GM12891 (cell line): ENCODE measurements at regions not wholly inside any gene's neighbourhood (a gene's known extent, or its start where the extent isn't known, plus 50 kb on each side); places are given as distances from the start of the nearest gene placed in this dataset.
"Not testable (repeated sequence)": the region's sequence is repeated elsewhere in the genome, so short reads cannot be mapped to it uniquely, and the experiment has no call there.

ENCODE experiments used
- DNase-seq: peaks from one replicate; pipeline ENCODE4 v3.0.0; 2011; ENCODE audit warnings: low spot score; ENCODE audit not compliant: insufficient read length
- FAIRE-seq: peaks from 2 replicates; lab custom pipeline; 2011; peaks lifted over from hg19 to GRCh38; lab: Jason Lieb, UNC
- PAX5 ChIP-seq: IDR thresholded peaks from 2 replicates; pipeline ENCODE4 v1.6.1; 2011; ENCODE audit warnings: low read length, moderate library complexity, mild to moderate bottlenecking; ENCODE audit not compliant: insufficient read depth, severe bottlenecking
- POLR2A ChIP-seq: IDR thresholded peaks from 2 replicates; pipeline ENCODE4 v1.6.1; 2011; ENCODE audit warnings: low read depth, low read length, control low read depth
- POLR2AphosphoS5 ChIP-seq: IDR thresholded peaks from 2 replicates; pipeline ENCODE4 v1.6.1; 2011; ENCODE audit warnings: low read depth, low read length, control low read depth
- POU2F2 ChIP-seq: IDR thresholded peaks from 2 replicates; pipeline ENCODE4 v1.6.1; 2011; ENCODE audit warnings: low read depth, mild to moderate bottlenecking, control low read depth, low read length, moderate library complexity
- SPI1 ChIP-seq: IDR thresholded peaks from 2 replicates; pipeline ENCODE4 v1.6.1; 2011; ENCODE audit warnings: low read depth, low read length, control low read depth
- TAF1 ChIP-seq: IDR thresholded peaks from 2 replicates; pipeline ENCODE4 v1.6.1; 2011; ENCODE audit warnings: low read depth, low read length, control low read depth

DNA sequence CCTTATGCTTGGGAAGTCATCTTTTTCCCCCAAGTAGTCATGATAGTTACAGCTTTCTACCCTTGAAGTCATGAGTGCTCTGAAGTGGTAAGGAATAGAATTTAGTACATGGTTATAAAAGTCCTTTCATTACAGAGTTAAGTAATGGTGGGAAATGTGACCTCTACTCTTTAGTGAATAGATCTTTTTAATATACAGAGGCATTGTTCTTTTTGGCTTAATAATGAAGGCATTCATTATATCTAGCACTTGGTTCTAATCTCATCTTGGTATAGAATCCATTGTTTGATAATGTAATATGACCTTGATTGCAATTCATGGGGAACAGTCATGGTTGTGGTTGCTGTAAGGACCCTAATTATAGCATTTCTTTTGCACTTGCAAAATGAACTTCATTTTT is 125.0 kb upstream of the PRSS12 start:
- DNase-seq, FAIRE-seq: not testable (repeated sequence)

DNA sequence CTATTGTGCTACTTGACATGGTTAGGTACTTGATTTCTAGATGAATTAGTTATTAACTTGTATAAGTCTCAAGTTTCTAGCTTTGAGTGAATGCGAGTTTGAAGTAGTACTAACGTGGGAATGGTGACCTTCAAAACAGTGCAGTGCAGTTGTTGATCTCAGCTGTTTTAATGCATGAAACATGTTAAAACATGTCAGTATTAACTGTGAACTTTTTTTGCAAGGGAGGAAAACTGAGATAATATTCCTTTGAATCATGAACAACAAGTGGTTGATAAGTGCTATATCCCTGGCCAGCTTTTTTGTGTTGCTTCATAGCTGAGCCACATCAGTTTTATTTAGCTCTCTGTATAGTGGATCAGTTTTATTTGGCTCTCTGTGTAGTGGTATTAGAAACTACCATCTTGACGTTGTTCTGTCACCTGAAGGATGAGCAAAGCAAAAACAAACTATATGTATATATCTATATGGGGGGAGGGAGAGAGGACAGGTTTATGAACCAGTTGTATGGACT is 133.1 kb upstream of the PRSS12 start:
- DNase-seq, FAIRE-seq: not testable (repeated sequence)

DNA sequence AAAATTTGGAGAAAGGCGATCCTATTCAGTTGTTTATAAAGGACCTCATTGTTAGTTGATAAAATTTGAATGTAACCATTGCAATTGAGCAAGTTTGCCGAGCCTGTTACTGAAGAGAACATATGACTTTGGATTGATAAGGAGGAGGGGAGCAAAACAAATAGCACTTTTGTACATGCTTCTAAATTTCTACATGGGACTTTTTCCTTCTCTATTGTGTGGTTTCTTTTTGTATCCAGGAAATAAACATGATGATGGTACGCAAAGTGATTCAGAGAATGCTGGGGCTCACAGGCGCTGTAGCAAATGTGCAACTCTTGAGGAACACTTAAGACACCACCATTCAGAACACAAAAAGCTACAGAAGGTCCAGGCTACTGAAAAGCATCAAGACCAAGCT is 140.2 kb upstream of the PRSS12 start:
- not testable (repeated sequence) for FAIRE-seq, DNase-seq

DNA sequence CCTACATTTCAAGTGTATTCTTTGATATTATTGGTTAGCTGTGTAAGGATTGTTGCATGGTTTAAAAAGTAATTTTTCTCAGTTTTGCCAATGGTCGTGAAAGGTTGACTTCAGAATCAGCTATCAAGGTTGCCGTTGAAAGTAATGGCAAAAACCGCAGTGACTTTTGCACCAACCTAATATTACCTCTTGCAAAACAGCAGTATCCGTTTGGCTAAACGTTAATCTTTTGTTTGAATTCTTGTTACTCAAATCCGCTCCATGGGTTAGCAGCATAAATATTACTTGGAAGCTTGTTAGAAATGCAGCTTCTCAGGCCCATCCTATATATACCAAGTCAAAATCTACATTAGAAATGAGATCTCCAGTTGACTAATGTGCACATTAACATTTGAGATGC is 141.6 kb upstream of the PRSS12 start:
- not testable (repeated sequence) for DNase-seq, FAIRE-seq

DNA sequence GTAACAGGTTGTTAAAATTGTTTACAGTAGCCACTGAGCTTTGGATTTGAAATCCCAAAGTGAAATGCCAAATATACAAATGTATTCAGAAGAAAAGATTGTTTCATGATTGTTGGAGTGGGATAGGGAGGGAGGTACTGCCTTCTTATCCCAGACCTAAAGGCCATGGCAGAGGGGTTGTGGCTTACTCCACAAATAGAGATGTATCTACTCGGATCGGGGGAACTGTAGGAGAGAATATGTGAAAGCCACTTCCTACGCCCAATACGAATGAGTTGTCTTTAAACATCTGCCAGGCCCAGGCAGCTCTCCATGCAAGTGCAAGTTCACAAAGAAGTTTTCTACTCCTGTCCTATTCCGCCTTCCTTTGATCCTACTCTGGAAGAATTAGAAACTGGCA is 150.2 kb upstream of the PRSS12 start:
- peak; percentile 23 for FAIRE-seq
- DNase-seq = not testable (repeated sequence)

DNA sequence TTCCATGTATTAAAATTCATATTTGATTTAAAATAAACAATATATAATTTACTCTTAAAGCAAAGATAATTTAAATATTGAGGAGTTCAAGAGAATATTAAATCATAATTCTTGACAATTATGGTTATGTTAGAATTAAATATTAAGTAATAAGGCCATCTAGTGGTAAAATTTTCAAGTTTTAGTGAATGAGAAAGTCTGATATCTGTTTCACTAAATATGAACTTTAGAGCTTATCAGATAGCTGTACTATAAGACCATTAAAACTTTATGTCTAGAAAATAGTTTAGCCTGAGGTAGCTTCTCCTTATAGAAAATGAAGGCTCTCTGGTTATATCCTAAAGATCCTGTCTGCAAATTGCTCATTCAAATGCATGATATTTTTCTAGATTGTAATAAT is 152.1 kb upstream of the PRSS12 start:
- FAIRE-seq, DNase-seq: not testable (repeated sequence)

DNA sequence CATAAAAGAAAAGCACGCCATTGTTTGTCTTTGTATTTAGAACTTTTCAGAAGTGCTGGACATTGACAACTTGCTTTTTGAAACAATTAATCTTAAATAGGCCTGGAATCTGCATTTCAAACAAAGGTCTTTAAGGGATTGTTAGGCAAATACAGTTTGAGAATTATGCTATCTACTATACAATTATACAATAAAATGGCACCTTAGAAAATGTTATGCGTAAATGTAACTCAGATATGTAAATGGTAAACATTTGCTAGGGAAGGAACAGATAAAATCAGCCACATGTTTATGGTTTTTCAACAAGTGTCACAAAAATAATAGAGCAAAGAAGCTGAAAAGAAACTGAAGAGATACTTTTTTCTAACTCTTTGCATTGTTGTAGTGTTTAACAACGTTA is 152.7 kb upstream of the PRSS12 start:
- FAIRE-seq, DNase-seq: not testable (repeated sequence)

DNA sequence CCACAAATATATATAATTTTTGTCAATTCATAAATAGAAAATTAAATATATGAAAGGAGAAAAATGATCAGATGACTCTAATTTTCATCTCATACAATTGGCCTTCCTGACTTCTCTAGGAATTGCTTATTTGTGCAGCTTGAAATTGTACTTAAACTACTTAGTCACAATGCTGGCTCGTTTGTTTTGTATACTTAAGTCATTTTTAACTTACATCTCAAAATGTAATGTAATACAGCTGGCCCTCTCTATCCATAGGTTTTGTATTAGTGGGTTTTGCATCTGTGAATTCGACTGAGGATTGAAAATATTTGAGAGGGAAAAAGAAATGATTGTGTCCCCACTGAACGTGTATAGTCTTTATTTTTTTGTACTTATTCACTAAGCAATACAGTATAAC is 160.1 kb upstream of the PRSS12 start:
- FAIRE-seq, DNase-seq: not testable (repeated sequence)

DNA sequence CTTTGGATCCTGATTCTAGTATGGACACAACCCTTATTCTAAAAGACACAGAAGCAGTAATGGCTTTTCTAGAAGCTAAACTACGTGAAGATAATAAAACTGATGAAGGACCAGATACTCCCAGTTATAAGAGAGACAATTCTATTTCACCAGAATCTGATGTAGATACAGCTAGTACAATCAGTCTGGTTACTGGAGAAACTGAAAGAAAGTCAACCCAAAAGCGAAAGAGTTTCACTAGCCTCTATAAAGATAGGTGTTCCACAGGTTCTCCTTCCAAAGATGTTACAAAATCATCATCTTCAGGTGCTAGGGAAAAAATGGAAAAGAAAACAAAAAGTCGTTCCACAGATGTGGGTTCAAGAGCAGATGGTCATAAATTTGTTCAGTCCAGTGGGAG is 161.5 kb upstream of the PRSS12 start:
- FAIRE-seq, DNase-seq: not testable (repeated sequence)

DNA sequence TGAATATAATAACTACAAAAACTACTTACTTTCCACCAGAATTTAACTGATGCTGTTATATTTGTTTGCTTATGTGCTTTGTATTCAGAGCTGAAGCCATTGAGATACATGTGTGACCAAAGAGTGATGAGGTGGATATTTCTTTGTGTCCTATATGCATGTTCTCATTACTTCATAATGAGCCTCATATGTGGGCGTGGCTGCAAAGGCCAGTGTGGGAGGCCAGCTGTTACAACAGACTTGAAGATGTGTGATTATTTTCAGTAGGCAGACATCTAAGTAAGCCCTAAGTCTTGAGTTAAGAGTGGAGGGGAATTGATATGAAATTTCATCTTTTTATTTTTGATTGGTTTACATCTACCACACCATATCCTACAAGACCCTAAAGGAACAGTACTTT is 163.3 kb upstream of the PRSS12 start:
- not testable (repeated sequence) for DNase-seq, FAIRE-seq

DNA sequence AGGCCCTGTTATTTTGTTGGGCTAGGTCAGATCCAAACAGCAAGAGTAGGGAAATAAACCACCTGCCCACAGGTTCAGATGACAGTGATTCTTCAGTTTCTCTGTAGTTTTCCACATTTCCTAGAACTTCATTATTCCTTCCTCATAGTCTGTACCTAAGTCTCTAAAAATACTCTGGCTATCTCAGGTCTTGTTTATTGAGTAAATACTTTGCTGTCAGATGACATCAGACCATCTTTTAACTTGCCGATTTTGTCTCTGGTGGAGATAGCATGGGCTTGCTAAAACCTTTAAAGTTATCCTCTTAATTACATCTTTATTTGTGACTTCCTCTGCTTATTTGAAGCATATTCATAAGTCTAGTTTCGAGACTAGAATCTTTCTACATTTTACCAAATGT is 155.1 kb upstream of the METTL14 start:
- not testable (repeated sequence) for DNase-seq, FAIRE-seq

DNA sequence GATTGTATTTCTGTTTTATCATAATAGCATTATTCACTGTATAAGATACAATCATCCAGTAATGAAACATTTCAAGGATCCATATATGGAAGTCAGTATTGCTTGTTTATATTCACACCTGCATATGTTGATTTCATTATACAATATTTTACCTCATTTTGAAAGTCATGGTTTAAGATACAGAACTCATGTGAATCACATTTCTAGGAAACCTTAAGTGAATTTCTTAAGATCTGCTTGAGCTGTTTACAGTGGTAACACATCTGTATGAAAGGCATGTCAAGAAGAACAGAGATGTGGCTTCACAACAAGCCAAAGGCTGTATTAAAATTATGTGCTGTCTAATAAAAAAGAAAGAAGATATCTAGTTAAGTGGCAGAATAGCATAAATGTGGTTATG is 153.2 kb upstream of the METTL14 start:
- DNase-seq, FAIRE-seq: not testable (repeated sequence)

DNA sequence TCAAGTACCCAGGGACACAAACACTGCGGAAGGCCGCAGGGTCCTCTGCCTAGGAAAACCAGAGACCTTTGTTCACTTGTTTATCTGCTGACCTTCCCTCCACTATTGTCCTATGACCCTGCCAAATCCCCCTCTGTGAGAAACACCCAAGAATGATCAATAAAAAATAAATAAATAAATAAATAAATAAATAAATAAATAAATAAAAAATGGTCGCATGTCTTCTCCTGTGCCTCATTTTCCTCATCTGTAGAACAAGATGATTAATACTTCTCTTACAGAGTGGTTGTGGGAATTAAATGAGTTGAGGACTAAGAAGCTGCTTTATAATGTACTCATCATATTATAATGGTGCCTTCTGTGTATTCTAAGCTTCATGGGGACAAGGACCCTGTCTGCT is 149.4 kb upstream of the METTL14 start:
- not testable (repeated sequence) for DNase-seq, FAIRE-seq

DNA sequence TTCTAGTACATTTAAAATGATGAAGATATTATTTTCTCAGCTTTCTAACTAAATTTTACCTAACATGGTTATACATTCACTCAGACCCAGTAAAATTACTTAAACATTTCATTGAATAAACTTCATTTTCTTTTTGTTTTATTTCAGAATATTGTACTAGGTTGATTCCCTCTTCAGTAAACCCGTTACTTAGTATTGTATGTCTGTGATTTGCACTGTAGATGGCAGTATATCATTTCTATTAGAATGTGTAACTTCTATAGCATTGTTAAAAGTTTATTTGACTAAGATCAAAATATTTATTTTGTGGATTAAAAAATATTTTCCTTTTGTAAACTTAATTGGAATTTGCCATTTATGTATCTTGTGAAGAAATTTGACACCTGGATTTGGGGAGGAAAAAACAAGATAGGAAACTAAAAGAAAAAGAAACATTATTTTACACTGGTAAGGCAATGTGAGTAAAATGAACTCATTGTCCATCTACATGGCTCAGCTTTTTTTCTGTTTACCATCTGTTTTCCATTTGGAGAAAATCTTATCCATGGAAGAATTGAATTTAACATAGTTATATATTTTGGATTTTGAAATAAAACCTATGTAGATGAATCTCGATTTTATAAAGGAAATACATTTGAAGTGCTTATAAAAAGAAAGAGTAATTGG is 145.6 kb upstream of the METTL14 start:
- not testable (repeated sequence) for DNase-seq, FAIRE-seq

DNA sequence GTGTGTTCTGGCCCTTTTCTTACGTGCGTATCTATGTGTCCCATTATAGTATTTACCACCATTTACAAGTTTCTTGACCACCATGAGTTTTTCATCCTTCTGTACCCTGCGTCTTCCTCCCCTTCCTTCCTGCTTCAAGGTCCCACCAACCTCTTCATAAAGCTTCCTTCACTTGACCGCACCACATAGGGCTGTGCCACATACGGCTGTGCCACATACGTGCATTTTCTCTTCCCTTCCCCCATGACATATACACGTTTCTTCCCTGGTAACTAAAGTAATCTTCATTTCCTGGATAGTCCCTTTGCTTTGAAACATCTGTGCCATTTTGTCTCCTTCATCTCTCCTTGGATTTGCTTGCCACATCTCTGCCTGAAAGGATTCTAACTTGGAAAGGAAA is 128.6 kb upstream of the METTL14 start:
- not testable (repeated sequence) for DNase-seq, FAIRE-seq

DNA sequence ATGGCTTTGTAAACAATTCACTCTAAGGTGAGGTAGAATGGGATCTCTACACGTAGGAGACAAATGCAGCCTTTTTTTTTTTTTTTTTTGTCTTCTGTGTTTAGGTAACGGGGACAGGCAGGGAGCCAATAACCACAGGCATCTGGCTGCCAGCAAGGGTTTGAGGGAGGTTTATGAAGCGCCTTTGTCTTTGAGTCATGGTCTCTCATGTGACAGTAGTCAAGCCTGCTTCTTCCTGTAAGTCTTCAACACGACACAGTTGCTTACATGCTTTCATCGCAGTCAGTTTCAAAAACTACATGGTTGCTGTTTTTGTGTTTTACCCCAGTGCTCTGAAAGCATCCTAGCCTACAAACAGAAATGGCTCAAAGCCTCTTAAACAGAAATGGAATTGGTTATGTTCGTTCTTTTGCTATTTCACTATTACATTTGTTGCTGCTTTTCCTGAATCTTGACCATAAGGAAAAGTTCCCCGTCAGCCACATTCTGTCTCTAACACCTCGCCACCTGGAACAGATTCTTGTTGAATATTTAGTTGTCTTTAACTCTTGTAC is 127.8 kb upstream of the METTL14 start:
- DNase-seq = no peak
- FAIRE-seq = no peak
- TF ChIP-seq POU2F2 = no peak
- TF ChIP-seq PAX5 = no peak
- no peak for TF ChIP-seq TAF1
- TF ChIP-seq SPI1 = no peak
- TF ChIP-seq POLR2AphosphoS5 = no peak
- no peak for TF ChIP-seq POLR2A

DNA sequence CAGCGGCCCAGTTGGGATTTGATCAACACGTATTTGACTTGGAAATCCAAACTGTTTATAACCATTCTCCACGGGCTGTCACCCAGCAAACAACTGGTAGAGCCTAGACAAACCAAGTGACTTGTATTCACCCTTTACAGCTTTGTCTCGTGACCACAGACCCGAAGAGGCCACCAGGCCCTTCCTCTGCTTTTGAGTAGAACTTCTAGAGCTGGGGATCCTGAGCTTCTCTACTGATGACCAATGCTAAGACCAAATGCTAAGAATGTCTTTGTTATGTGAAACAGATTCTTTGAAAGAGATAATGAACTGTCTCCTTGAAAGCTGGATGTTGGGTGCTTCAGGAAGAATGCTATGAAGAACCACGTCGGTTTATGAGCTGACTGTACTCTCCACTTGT is 127.0 kb upstream of the METTL14 start:
- not testable (repeated sequence) for DNase-seq, FAIRE-seq

DNA sequence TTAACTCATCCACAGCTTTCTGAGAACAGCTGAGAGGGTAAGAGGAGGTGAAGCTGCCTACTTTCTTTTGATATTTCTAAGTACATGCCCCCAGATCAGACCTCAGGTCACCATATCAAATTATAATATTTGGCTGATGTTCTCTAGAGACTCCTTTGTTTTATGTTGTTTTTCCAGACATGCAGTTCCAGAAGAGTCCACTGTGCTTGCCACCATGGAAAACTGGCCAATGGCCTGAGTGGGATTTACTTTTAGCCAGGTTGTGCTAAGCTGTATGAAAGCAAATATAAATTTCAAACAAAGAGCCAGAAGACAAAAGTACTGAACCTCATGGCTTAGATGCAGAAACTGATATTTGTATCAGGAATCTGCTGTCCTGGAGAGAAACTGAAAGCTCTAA is 123.6 kb upstream of the METTL14 start:
- DNase-seq, FAIRE-seq: not testable (repeated sequence)

DNA sequence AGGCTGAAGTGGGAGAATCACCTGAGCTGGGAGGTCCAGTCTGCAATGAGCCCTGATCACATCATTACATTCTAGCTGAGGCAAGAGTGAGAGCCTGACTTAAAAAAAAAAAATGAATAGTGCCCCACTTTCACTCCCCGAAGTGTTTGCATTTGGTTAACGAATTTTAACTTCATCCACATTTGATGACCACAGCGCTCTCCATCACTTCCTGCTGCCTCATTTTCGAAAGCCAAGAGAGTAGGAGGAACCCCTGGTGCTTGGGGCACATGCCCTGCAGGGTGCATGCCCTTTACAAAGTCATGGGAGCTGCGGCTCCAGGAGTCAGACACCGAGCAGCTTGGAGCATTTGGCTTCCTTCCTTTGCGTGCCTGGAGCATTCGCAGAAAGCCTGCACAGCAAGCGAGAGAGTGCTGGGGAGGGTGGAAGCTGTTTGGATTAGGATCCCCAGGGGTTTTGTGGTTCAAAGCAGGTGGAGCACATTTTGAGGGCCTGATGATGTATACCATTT is 119.1 kb upstream of the METTL14 start:
- not testable (repeated sequence) for DNase-seq
- FAIRE-seq = peak; percentile 65
